K562 (cell line): ENCODE measurements at regions not wholly inside any gene's neighbourhood (a gene's known extent, or its start where the extent isn't known, plus 50 kb on each side); places are given as distances from the start of the nearest gene placed in this dataset.

Source experiments
- CBFB ChIP-seq: sonication (generic); formaldehyde crosslinking; IDR thresholded peaks from 2 replicates; pipeline ENCODE4 v1.4.0; 2020; ENCODE audit warnings: mild to moderate bottlenecking, missing genetic modification reagents
- CGGBP1 ChIP-seq: fragments of 250-450 bp; sonication (Bioruptor Pico); IDR thresholded peaks from 2 replicates; pipeline ENCODE4 v1.9.0; 2021; ENCODE audit warnings: mild to moderate bottlenecking
- FOXA1 ChIP-seq: fragments of 450-650 bp; IDR thresholded peaks from 2 replicates; pipeline ENCODE4 v1.6.1; 2016; ENCODE audit warnings: mild to moderate bottlenecking, borderline replicate concordance
- HDAC1 ChIP-seq, 2 experiments: fragments of 450-650 bp; IDR thresholded peaks; 2 replicates each; pipeline ENCODE4 v1.6.1; 2016 to 2017; ENCODE audit warnings: inconsistent platforms in 1 of 2, mild to moderate bottlenecking in 1 of 2, moderate library complexity in 1 of 2
- HNRNPK ChIP-seq: fragments of 200-400 bp; formaldehyde crosslinking; IDR thresholded peaks from one replicate; pipeline ENCODE4 v1.6.1; 2018; ENCODE audit warnings: mild to moderate bottlenecking, low read depth, low read length; ENCODE audit not compliant: poor library complexity, severe bottlenecking
- KLF1 ChIP-seq: fragments of 450-650 bp; IDR thresholded peaks from 2 replicates; pipeline ENCODE4 v1.6.1; 2016; ENCODE audit warnings: missing genetic modification characterization, missing compliant biosample characterization
- MECOM ChIP-seq: fragments of 250-450 bp; sonication (Bioruptor Pico); IDR thresholded peaks from 2 replicates; pipeline ENCODE4 v1.8.0; 2022; ENCODE audit warnings: inconsistent platforms
- PKNOX1 ChIP-seq: fragments of 450-650 bp; IDR thresholded peaks from 2 replicates; pipeline ENCODE4 v1.6.1; 2016
- PPARD ChIP-seq: fragments of 250-450 bp; sonication (Bioruptor Pico); IDR thresholded peaks from 2 replicates; pipeline ENCODE4 v1.8.0; 2022; ENCODE audit warnings: inconsistent platforms, mild to moderate bottlenecking, moderate library complexity
- RBM17 ChIP-seq: fragments of 200-400 bp; formaldehyde crosslinking; IDR thresholded peaks from 2 replicates; pipeline ENCODE4 v1.6.1; 2017; ENCODE audit warnings: low read depth, mild to moderate bottlenecking, low read length, borderline replicate concordance
- ZNF347 ChIP-seq: fragments of 450-650 bp; formaldehyde crosslinking; IDR thresholded peaks from 2 replicates; pipeline ENCODE4 v1.4.0; 2020; ENCODE audit warnings: low read depth, mild to moderate bottlenecking, moderate library complexity
- ZNF431 ChIP-seq: sonication (generic); formaldehyde crosslinking; IDR thresholded peaks from 2 replicates; pipeline ENCODE4 v1.8.0; 2022; ENCODE audit warnings: mild to moderate bottlenecking, missing genetic modification reagents
- ZNF551 ChIP-seq: fragments of 250-450 bp; sonication (Bioruptor Pico); IDR thresholded peaks from 2 replicates; pipeline ENCODE4 v1.5.0; 2021; ENCODE audit warnings: mild to moderate bottlenecking, moderate library complexity
- ZNF583 ChIP-seq: fragments of 250-450 bp; sonication (Bioruptor Pico); IDR thresholded peaks from 2 replicates; pipeline ENCODE4 v1.4.0; 2020
- ZNF695 ChIP-seq: fragments of 450-650 bp; formaldehyde crosslinking; IDR thresholded peaks from 2 replicates; pipeline ENCODE4 v1.4.0; 2020; ENCODE audit warnings: mild to moderate bottlenecking, moderate library complexity
- ZSCAN29 ChIP-seq: fragments of 450-650 bp; IDR thresholded peaks from 2 replicates; pipeline ENCODE4 v1.6.1; 2017
- TF ChIP-seq, protein P1 (sequence below): sonication (generic); formaldehyde crosslinking; IDR thresholded peaks from 2 replicates; pipeline ENCODE4 v1.8.0; 2022; ENCODE audit warnings: mild to moderate bottlenecking, missing genetic modification reagents
- TF ChIP-seq, protein P2 (sequence below): sonication (generic); formaldehyde crosslinking; IDR thresholded peaks from 2 replicates; pipeline ENCODE4 v1.8.1; 2023; ENCODE audit warnings: mild to moderate bottlenecking, missing genetic modification reagents

- TF ChIP-seq PKNOX1 (no peak), ZNF551 (CRISPR knock-in tag) (0 out of 2 replicates have a peak, but pooled peaks have one; percentile 16), MECOM (0 out of 2 replicates have a peak, but pooled peaks have one; percentile 12), ZNF347 (CRISPR knock-in tag) (no peak), ZNF583 (CRISPR knock-in tag) (no peak), ZNF431 (CRISPR knock-in tag) (no peak), HNRNPK (no peak), CBFB (CRISPR knock-in tag) (no peak), KLF1 (tag) (no peak), ZSCAN29 (no peak), RBM17 (no peak), HDAC1 (IDR thresholded peaks at IDR 0.05) (no peak), ZNF695 (CRISPR knock-in tag) (no peak), FOXA1 (no peak), PPARD (CRISPR knock-in tag) (no peak), CGGBP1 (CRISPR knock-in tag) (no peak)
- TF ChIP-seq, protein P1, sequence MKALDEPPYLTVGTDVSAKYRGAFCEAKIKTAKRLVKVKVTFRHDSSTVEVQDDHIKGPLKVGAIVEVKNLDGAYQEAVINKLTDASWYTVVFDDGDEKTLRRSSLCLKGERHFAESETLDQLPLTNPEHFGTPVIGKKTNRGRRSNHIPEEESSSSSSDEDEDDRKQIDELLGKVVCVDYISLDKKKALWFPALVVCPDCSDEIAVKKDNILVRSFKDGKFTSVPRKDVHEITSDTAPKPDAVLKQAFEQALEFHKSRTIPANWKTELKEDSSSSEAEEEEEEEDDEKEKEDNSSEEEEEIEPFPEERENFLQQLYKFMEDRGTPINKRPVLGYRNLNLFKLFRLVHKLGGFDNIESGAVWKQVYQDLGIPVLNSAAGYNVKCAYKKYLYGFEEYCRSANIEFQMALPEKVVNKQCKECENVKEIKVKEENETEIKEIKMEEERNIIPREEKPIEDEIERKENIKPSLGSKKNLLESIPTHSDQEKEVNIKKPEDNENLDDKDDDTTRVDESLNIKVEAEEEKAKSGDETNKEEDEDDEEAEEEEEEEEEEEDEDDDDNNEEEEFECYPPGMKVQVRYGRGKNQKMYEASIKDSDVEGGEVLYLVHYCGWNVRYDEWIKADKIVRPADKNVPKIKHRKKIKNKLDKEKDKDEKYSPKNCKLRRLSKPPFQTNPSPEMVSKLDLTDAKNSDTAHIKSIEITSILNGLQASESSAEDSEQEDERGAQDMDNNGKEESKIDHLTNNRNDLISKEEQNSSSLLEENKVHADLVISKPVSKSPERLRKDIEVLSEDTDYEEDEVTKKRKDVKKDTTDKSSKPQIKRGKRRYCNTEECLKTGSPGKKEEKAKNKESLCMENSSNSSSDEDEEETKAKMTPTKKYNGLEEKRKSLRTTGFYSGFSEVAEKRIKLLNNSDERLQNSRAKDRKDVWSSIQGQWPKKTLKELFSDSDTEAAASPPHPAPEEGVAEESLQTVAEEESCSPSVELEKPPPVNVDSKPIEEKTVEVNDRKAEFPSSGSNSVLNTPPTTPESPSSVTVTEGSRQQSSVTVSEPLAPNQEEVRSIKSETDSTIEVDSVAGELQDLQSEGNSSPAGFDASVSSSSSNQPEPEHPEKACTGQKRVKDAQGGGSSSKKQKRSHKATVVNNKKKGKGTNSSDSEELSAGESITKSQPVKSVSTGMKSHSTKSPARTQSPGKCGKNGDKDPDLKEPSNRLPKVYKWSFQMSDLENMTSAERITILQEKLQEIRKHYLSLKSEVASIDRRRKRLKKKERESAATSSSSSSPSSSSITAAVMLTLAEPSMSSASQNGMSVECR (CRISPR knock-in tag), result no peak
- TF ChIP-seq, protein P2, sequence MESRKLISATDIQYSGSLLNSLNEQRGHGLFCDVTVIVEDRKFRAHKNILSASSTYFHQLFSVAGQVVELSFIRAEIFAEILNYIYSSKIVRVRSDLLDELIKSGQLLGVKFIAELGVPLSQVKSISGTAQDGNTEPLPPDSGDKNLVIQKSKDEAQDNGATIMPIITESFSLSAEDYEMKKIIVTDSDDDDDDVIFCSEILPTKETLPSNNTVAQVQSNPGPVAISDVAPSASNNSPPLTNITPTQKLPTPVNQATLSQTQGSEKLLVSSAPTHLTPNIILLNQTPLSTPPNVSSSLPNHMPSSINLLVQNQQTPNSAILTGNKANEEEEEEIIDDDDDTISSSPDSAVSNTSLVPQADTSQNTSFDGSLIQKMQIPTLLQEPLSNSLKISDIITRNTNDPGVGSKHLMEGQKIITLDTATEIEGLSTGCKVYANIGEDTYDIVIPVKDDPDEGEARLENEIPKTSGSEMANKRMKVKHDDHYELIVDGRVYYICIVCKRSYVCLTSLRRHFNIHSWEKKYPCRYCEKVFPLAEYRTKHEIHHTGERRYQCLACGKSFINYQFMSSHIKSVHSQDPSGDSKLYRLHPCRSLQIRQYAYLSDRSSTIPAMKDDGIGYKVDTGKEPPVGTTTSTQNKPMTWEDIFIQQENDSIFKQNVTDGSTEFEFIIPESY (CRISPR knock-in tag), result no peak
Measured at GRCh38 chr13:80664950-80665349, 324.0 kb upstream of the SPRY2 start (continued).
